H9 (cell line): ENCODE measurements at regions not wholly inside any gene's neighbourhood (a gene's known extent, or its start where the extent isn't known, plus 50 kb on each side); places are given as distances from the start of the nearest gene placed in this dataset.

ENCODE experiments used
- DNase-seq: peaks from one replicate; pipeline ENCODE4 v3.0.0-alpha.2; 2017
- H2AFZ ChIP-seq: one replicate; pipeline ENCODE4 v1.6.1; 2013; ENCODE audit warnings: mild to moderate bottlenecking, low read length, control low read depth, moderate library complexity
- H2AK5ac ChIP-seq: 2 replicates; pipeline ENCODE4 v1.6.1; 2013; ENCODE audit warnings: low read length, control low read depth, mixed read lengths; ENCODE audit not compliant: insufficient read length
- H2BK120ac ChIP-seq: one replicate; pipeline ENCODE4 v1.6.1; 2013; ENCODE audit warnings: low read depth, mild to moderate bottlenecking, low read length, control low read depth, inconsistent platforms; ENCODE audit not compliant: poor library complexity, severe bottlenecking
- H2BK12ac ChIP-seq: 2 replicates; pipeline ENCODE4 v1.6.1; 2013; ENCODE audit warnings: low read length, control low read depth, mixed read lengths, low read depth; ENCODE audit not compliant: insufficient read length
- H2BK15ac ChIP-seq: 2 replicates; pipeline ENCODE4 v1.6.1; 2013; ENCODE audit warnings: low read depth, low read length, control low read depth
- H2BK20ac ChIP-seq: one replicate; pipeline ENCODE4 v1.6.1; 2013; ENCODE audit warnings: low read depth, mild to moderate bottlenecking, low read length, control low read depth, inconsistent platforms; ENCODE audit not compliant: poor library complexity, severe bottlenecking
- H2BK5ac ChIP-seq: 2 replicates; pipeline ENCODE4 v1.6.1; 2013; ENCODE audit warnings: low read length, control low read depth, mixed read lengths; ENCODE audit not compliant: insufficient read length
- H3K14ac ChIP-seq: 2 replicates; pipeline ENCODE4 v1.6.1; 2013; ENCODE audit warnings: low read length, control low read depth; ENCODE audit not compliant: insufficient read depth
- H3K18ac ChIP-seq: 2 replicates; pipeline ENCODE4 v1.6.1; 2013; ENCODE audit warnings: low read depth, mild to moderate bottlenecking, mixed read lengths, low read length, control low read depth; ENCODE audit not compliant: insufficient read length
- H3K23ac ChIP-seq: 2 replicates; pipeline ENCODE4 v1.6.1; 2013; ENCODE audit warnings: low read length, control low read depth, mixed read lengths, low read depth; ENCODE audit not compliant: insufficient read length
- H3K23me2 ChIP-seq: 2 replicates; pipeline ENCODE4 v1.6.1; 2013; ENCODE audit warnings: low read depth, mild to moderate bottlenecking, mixed read lengths, low read length, control low read depth; ENCODE audit not compliant: insufficient read length, poor library complexity, severe bottlenecking
- H3K27ac ChIP-seq: 2 replicates; pipeline ENCODE4 v1.5.1; 2013; ENCODE audit warnings: low read length, control low read depth, mixed read lengths, low read depth; ENCODE audit not compliant: insufficient read length
- H3K27me3 ChIP-seq: 2 replicates; pipeline ENCODE4 v1.6.1; 2013; ENCODE audit warnings: low read length, control low read depth, inconsistent platforms; ENCODE audit not compliant: insufficient read depth
- H3K4ac ChIP-seq: 2 replicates; pipeline ENCODE4 v1.6.1; 2013; ENCODE audit warnings: low read depth, mild to moderate bottlenecking, control low read depth, inconsistent platforms, low read length, moderate library complexity
- H3K4me1 ChIP-seq: 2 replicates; pipeline ENCODE4 v1.6.1; 2013; ENCODE audit warnings: low read length, control low read depth, inconsistent platforms; ENCODE audit not compliant: insufficient read depth
- H3K4me2 ChIP-seq: 2 replicates; pipeline ENCODE4 v1.6.1; 2013; ENCODE audit warnings: low read length, control low read depth, mixed read lengths; ENCODE audit not compliant: insufficient read length, insufficient read depth
- H3K56ac ChIP-seq: 2 replicates; pipeline ENCODE4 v1.6.1; 2013; ENCODE audit warnings: low read depth, mild to moderate bottlenecking, mixed read lengths, low read length, control low read depth; ENCODE audit not compliant: insufficient read length
- H3K79me1 ChIP-seq: 2 replicates; pipeline ENCODE4 v1.6.1; 2013; ENCODE audit warnings: low read depth, mild to moderate bottlenecking, moderate library complexity, low read length, control low read depth, inconsistent platforms; ENCODE audit not compliant: insufficient read depth, poor library complexity, severe bottlenecking
- H3K79me2 ChIP-seq: 2 replicates; pipeline ENCODE4 v1.6.1; 2013; ENCODE audit warnings: low read length, control low read depth, inconsistent platforms; ENCODE audit not compliant: insufficient read depth
- H3K9ac ChIP-seq: 2 replicates; pipeline ENCODE4 v1.6.1; 2013; ENCODE audit warnings: low read length, control low read depth, mixed read lengths; ENCODE audit not compliant: insufficient read length; ENCODE audit errors: extremely low read depth
- H3K9me3 ChIP-seq: one replicate; pipeline ENCODE4 v1.6.1; 2013; ENCODE audit warnings: low read depth, low read length, inconsistent platforms; ENCODE audit not compliant: control insufficient read depth
- H3T11ph ChIP-seq: one replicate; pipeline ENCODE4 v1.6.1; 2013; ENCODE audit warnings: mild to moderate bottlenecking, low read length, control low read depth, inconsistent platforms
- H4K20me1 ChIP-seq: one replicate; pipeline ENCODE4 v1.6.1; 2013; ENCODE audit not compliant: control insufficient read depth, insufficient read length, insufficient read depth
- H4K5ac ChIP-seq: 2 replicates; pipeline ENCODE4 v1.6.1; 2013; ENCODE audit warnings: low read depth, mild to moderate bottlenecking, mixed read lengths, low read length, control low read depth; ENCODE audit not compliant: insufficient read length
- H4K8ac ChIP-seq: replicated peaks from 2 replicates; pipeline ENCODE4 v1.6.1; 2013; ENCODE audit warnings: low read length, control low read depth, mixed read lengths, low read depth; ENCODE audit not compliant: insufficient read length
- H4K91ac ChIP-seq: 2 replicates; pipeline ENCODE4 v1.6.1; 2013; ENCODE audit warnings: low read depth, mild to moderate bottlenecking, moderate library complexity, mixed read lengths, low read length, control low read depth; ENCODE audit not compliant: insufficient read length
- H3K27ac Mint-ChIP-seq, 3 experiments: 2 replicates in 2 of 3; 3 replicates in 1 of 3; pipeline ENCODE4 v1.8.0; 2020 to 2021; ENCODE audit warnings: mixed read lengths in 3 of 3, mild to moderate bottlenecking in 1 of 3, moderate library complexity in 1 of 3
- H3K27me3 Mint-ChIP-seq: 2 replicates; pipeline ENCODE4 v1.8.0; 2021; ENCODE audit warnings: low read depth, mild to moderate bottlenecking, moderate library complexity, mixed read lengths
- H3K36me3 Mint-ChIP-seq, 3 experiments: 2 replicates in 2 of 3; 3 replicates in 1 of 3; pipeline ENCODE4 v1.8.0; 2020 to 2021; ENCODE audit warnings: low read depth in 3 of 3, mixed read lengths in 3 of 3; ENCODE audit not compliant: insufficient read depth in 1 of 3
- H3K4me1 Mint-ChIP-seq, 2 experiments: 2 replicates each; pipeline ENCODE4 v1.8.0; 2020; ENCODE audit warnings: mixed read lengths in 2 of 2
- H3K4me3 Mint-ChIP-seq, 2 experiments: 2 replicates in 1 of 2; 3 replicates in 1 of 2; pipeline ENCODE4 v1.8.0; 2020 to 2021; ENCODE audit warnings: mild to moderate bottlenecking in 2 of 2, mixed read lengths in 2 of 2, moderate library complexity in 1 of 2
- H3K9me3 Mint-ChIP-seq, 2 experiments: 2 replicates in 1 of 2; 3 replicates in 1 of 2; pipeline ENCODE4 v1.8.0; 2020; ENCODE audit warnings: mild to moderate bottlenecking in 2 of 2, mixed read lengths in 2 of 2, moderate library complexity in 1 of 2
- WGBS: extraction: QIAGEN DNeasy Blood & Tissue Kit; methylation state at CpG from one replicate; pipeline ENCODE4 v1.1.7; 2013; ENCODE audit warnings: missing lambda C conversion rate, low lambda C conversion rate, mixed read lengths; ENCODE audit not compliant: insufficient read length; ENCODE audit errors: extremely low coverage; 5-methylcytosine and 5-hydroxymethylcytosine counted together
- TF ChIP-seq, protein P1 (sequence below): fragments of 200-600 bp; sonication (generic); conservative IDR thresholded peaks from 3 replicates; pipeline ENCODE4 v1.8.0; 2021; ENCODE audit warnings: antibody characterized with exemption, mild to moderate bottlenecking

DNA sequence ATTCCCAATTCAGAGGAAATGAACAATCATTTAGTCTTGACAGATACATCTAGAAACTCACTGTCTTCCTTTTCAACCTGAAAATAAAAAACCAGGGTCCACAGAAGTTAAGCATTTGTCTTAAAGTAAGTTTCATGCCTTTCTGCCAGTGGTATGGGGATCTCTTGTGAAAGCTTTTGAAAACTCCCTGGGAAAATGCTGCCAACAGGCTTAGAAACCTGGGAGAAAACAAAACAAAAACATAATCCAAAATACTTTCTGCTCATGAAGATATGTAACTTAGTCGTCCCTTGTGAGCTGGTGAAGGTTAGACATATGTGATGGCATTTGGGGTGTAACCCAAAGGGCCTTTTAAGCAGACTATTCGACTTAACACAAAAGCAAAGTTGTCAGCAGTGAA lies 66.4 kb upstream of the ZNF438 start:
- H3K27ac ChIP-seq = no peak overlapping the region
- H3K4ac ChIP-seq = no peak overlapping the region
- H2BK15ac ChIP-seq = no peak overlapping the region
- no peak overlapping the region for H2AFZ ChIP-seq
- H3K27me3 ChIP-seq = no peaks in the 10 kb centered on the region
- no peak for DNase-seq
- H3K14ac ChIP-seq = no peak overlapping the region
- WGBS = no CpG with 5 or more reads among the region's 2 CpGs
- H3K79me1 ChIP-seq = no peaks in the 10 kb centered on the region
- no peak overlapping the region for H3K18ac ChIP-seq
- Mint-ChIP-seq H3K4me1 (peaks cover 4 to 8% of the 10 kb centered on the region in 2 experiments; a peak in 3 of 4 replicates), H3K4me3 (no peak overlapping the region), H3K9me3 (peaks cover 0 to 2% of the 10 kb centered on the region in 2 experiments; a peak in 2 of 5 replicates), H3K27me3 (no peaks in the 10 kb centered on the region; the same call in 1 of the 2 replicates), H3K36me3 (no peaks in the 10 kb centered on the region), H3K27ac (no peak overlapping the region)
- no peak overlapping the region for H4K5ac ChIP-seq
- no peak overlapping the region for H3T11ph ChIP-seq
- H3K9me3 ChIP-seq = no peaks in the 10 kb centered on the region
- no peaks in the 10 kb centered on the region for H4K20me1 ChIP-seq
- no peak overlapping the region for H4K8ac ChIP-seq
- no peak overlapping the region for H3K23ac ChIP-seq
- H3K23me2 ChIP-seq = no peaks in the 10 kb centered on the region
- H3K56ac ChIP-seq = no peak overlapping the region
- no peak overlapping the region for H2AK5ac ChIP-seq
- H2BK20ac ChIP-seq = no peak overlapping the region
- H2BK120ac ChIP-seq = no peak overlapping the region
- no peak overlapping the region for H3K9ac ChIP-seq
- no peak overlapping the region for H2BK12ac ChIP-seq
- H3K4me1 ChIP-seq = no peaks in the 10 kb centered on the region
- no peaks in the 10 kb centered on the region for H3K79me2 ChIP-seq
- no peak overlapping the region for H2BK5ac ChIP-seq
- TF ChIP-seq, protein P1, sequence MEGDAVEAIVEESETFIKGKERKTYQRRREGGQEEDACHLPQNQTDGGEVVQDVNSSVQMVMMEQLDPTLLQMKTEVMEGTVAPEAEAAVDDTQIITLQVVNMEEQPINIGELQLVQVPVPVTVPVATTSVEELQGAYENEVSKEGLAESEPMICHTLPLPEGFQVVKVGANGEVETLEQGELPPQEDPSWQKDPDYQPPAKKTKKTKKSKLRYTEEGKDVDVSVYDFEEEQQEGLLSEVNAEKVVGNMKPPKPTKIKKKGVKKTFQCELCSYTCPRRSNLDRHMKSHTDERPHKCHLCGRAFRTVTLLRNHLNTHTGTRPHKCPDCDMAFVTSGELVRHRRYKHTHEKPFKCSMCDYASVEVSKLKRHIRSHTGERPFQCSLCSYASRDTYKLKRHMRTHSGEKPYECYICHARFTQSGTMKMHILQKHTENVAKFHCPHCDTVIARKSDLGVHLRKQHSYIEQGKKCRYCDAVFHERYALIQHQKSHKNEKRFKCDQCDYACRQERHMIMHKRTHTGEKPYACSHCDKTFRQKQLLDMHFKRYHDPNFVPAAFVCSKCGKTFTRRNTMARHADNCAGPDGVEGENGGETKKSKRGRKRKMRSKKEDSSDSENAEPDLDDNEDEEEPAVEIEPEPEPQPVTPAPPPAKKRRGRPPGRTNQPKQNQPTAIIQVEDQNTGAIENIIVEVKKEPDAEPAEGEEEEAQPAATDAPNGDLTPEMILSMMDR = no peak
- no peak overlapping the region for H3K4me2 ChIP-seq
- H4K91ac ChIP-seq = no peak overlapping the region
